ENCODE measurements at regions not wholly inside any gene's neighbourhood (a gene's known extent, or its start where the extent isn't known, plus 50 kb on each side); places are given as distances from the start of the nearest gene placed in this dataset.

DNA sequence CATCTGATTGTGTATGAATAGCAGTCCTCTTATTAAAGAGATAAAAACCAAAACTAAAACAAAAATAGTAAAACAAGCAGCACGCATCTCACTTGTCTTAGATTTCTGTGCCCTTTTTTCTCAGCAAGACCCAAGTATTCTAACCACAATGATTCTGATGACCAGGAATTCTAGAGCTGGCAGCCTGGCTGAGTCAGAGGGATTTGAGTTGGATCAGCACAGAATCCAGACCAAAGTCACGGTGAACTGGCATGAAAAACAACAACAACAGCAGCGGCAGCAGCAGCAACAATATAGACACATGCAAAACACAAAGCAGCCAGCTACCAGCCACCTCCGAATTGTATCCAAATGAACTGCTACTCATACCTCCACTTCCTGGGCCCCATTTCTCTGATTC is 360.5 kb downstream of the KCNRG start:
- no peak for DNase-seq (ENCODE audit: low spot score in 2 of 2)
- intact Hi-C loops (cut with DNase I) = no loop called here

DNA sequence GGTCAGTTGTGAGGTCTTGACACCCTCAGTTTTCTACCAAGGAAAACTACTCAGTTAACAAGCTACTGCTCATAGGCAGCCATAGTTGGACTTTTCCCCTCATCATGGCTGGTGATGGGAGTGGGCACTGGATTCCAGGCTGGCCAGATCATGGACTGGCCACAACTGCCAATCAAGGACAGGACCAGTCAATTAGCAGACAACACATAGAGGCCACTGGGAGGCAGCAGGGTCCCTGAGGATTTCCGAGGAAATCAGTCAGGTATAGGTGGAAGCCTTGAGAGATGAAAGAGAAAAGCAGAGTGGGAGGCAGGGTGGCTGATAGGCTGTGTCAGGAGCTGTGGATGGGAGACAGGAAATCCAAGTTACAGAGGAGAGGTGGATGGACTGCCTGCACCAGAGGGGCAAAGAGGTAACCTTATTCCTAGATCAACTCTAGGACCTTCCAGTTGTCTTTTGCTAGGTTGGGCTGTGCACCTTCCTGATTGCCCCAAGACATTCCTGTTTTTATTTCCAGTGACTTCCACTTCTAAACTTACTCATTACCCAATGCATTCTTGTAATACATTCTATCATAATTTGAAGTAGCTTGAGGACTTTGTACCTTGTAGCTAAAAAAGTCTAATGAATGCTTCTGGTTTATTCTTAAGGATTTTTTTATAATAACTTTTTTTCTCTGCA is 361.8 kb downstream of the KCNRG start:
- TF ChIP-seq, protein P1, sequence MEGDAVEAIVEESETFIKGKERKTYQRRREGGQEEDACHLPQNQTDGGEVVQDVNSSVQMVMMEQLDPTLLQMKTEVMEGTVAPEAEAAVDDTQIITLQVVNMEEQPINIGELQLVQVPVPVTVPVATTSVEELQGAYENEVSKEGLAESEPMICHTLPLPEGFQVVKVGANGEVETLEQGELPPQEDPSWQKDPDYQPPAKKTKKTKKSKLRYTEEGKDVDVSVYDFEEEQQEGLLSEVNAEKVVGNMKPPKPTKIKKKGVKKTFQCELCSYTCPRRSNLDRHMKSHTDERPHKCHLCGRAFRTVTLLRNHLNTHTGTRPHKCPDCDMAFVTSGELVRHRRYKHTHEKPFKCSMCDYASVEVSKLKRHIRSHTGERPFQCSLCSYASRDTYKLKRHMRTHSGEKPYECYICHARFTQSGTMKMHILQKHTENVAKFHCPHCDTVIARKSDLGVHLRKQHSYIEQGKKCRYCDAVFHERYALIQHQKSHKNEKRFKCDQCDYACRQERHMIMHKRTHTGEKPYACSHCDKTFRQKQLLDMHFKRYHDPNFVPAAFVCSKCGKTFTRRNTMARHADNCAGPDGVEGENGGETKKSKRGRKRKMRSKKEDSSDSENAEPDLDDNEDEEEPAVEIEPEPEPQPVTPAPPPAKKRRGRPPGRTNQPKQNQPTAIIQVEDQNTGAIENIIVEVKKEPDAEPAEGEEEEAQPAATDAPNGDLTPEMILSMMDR (IDR thresholded peaks at IDR 0.05) = no peak
- no peak for DNase-seq (ENCODE audit: low spot score in 2 of 2)
- H3K9me3 ChIP-seq = no peaks in the 10 kb centered on the region
- no peaks in the 10 kb centered on the region for H3K36me3 ChIP-seq
- H3K4me3 ChIP-seq = no peak overlapping the region
- H3K27me3 ChIP-seq = no peaks in the 10 kb centered on the region
- H3K4me1 ChIP-seq = no peaks in the 10 kb centered on the region
- intact Hi-C loops (cut with DNase I) = no loop called here
- no peak overlapping the region for H3K27ac ChIP-seq

More for the DNA sequence above, 360.5 kb downstream of the KCNRG start:
- TF ChIP-seq, protein P1 (IDR thresholded peaks at IDR 0.05) = no peak
- H3K27ac ChIP-seq = no peak overlapping the region
- no peaks in the 10 kb centered on the region for H3K9me3 ChIP-seq
- no peak overlapping the region for H3K4me3 ChIP-seq
- no peaks in the 10 kb centered on the region for H3K36me3 ChIP-seq
- H3K27me3 ChIP-seq = no peaks in the 10 kb centered on the region
- H3K4me1 ChIP-seq = no peaks in the 10 kb centered on the region

DNA sequence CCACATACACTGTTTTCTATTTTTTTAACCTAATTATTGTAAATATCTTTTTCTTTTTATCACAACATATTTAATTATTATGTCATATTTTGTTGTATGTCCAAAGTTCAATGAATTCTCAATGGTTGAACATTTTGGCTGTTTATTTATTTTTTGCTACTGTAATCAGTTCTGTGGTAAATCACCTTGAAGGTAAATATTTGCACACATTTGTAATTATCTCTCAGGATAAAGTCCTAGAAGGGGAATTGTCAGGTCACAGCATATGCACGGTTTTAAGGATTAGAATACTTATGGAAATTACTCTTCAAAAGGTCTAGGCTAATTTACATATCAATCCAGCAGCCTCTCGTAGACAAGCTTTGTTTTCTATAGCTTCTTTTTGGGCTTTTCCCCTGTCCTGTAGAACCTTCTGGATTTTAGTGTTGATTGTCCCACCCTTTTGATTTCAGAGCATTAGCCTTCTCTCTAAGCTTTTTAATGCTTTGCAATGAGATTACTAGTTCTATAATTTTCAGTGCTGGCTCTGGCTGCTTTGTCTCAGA is 362.6 kb downstream of the KCNRG start:
- intact Hi-C loops (cut with DNase I) = no loop called here
- H3K4me3 ChIP-seq = no peak overlapping the region
- H3K27me3 ChIP-seq = no peaks in the 10 kb centered on the region
- H3K9me3 ChIP-seq = no peaks in the 10 kb centered on the region
- H3K27ac ChIP-seq = no peak overlapping the region
- TF ChIP-seq, protein P1 (IDR thresholded peaks at IDR 0.05) = no peak
- no peak for DNase-seq (ENCODE audit: low spot score in 2 of 2)
- H3K36me3 ChIP-seq = no peaks in the 10 kb centered on the region
- no peaks in the 10 kb centered on the region for H3K4me1 ChIP-seq

DNA sequence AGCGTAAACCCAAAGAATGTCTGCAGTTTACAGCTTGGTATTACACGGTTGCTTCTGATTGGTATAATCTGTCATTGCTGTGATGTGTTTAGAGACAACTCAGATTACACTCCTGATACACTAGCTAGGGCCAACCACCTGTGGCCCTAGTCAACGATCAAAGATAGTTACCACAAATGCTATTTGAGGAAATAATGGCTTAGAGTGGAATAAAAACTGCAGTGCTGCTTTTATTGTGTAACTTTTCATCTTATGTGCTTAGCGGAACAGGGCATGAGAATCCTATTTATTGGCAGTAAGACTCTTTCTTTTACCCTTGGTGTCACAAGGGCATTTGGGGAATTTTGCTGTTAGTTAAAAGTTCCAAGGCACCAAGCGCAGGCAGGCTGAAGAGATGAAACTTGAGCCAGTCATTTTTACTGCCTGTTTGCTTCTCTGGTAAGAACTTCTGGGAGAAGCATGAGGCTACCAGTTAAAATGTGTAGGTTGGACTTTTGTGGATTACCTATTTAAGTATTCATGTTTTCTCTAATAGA is 363.3 kb downstream of the KCNRG start:
- Histone ChIP-seq H3K9me3 (no peaks in the 10 kb centered on the region), H3K4me1 (no peaks in the 10 kb centered on the region), H3K4me3 (no peak overlapping the region), H3K36me3 (no peaks in the 10 kb centered on the region), H3K27me3 (no peaks in the 10 kb centered on the region), H3K27ac (no peak overlapping the region)
- TF ChIP-seq, protein P1 (IDR thresholded peaks at IDR 0.05) = no peak
- no peak for DNase-seq (ENCODE audit: low spot score in 2 of 2)
- intact Hi-C loops (cut with DNase I) = no loop called here

DNA sequence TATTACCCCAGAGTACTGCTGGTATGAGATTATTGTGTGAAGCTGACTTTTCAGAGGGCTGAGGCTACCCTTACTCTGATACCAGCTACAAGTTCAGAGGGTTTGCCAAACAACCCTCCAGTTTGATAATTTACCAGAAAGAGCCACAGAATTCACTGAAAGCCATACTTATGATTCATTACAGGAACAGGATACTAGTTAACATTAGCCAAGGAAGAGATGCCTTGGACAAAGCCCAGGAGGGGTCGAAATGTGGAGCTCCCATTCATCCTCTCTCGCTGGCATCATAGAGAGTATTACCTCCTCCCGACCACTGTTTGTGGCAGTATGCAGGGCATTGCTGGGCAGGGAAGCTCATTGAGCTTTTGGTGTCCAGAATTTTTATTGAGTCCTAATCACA is 364.3 kb downstream of the KCNRG start:
- TF ChIP-seq, protein P1 (IDR thresholded peaks at IDR 0.05) = no peak

More for the DNA sequence above, 364.3 kb downstream of the KCNRG start:
- no peak overlapping the region for H3K4me3 ChIP-seq
- no peak overlapping the region for H3K27ac ChIP-seq
- no peak for DNase-seq (ENCODE audit: low spot score in 2 of 2)
- H3K4me1 ChIP-seq = no peaks in the 10 kb centered on the region
- H3K27me3 ChIP-seq = no peaks in the 10 kb centered on the region
- intact Hi-C loops (cut with DNase I) = no loop called here
- no peaks in the 10 kb centered on the region for H3K9me3 ChIP-seq
- H3K36me3 ChIP-seq = no peaks in the 10 kb centered on the region
